ENCODE measurements at regions not wholly inside any gene's neighbourhood (a gene's known extent, or its start where the extent isn't known, plus 50 kb on each side); places are given as distances from the start of the nearest gene placed in this dataset.

DNA sequence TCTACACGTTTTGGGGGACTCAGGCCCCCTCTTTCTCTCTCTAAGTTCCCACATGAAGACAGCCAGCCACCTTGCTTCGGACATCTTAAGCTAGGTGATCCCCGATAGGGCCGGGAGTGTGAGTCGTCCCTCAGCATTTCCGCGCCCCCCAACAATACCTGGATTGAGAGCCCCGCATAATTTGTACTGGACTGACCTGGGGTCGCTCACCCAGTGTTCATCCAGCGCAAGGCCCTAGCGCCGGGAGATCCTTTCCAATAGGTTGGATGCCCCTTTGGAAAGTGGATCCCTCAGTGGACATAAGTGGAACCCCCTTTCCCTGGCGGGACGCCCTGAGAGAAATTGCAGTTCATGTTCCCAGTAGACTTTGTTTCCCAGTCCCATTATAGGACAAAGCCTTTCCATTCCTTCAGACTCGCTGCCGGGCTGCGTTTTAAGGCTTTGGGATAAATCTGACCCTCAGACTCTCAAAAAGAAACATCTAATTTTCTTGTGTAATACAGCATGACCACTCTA lies 77.8 kb upstream of the KCNH7 start:
- ChIA-PET CTCF (no interaction called here), POLR2A (no interaction called here)
- no peak overlapping the region for H3K4me3 ChIP-seq (ENCODE audit: low read depth, low read length)
- TF ChIP-seq, protein P1, sequence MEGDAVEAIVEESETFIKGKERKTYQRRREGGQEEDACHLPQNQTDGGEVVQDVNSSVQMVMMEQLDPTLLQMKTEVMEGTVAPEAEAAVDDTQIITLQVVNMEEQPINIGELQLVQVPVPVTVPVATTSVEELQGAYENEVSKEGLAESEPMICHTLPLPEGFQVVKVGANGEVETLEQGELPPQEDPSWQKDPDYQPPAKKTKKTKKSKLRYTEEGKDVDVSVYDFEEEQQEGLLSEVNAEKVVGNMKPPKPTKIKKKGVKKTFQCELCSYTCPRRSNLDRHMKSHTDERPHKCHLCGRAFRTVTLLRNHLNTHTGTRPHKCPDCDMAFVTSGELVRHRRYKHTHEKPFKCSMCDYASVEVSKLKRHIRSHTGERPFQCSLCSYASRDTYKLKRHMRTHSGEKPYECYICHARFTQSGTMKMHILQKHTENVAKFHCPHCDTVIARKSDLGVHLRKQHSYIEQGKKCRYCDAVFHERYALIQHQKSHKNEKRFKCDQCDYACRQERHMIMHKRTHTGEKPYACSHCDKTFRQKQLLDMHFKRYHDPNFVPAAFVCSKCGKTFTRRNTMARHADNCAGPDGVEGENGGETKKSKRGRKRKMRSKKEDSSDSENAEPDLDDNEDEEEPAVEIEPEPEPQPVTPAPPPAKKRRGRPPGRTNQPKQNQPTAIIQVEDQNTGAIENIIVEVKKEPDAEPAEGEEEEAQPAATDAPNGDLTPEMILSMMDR (IDR thresholded peaks at IDR 0.05; ENCODE audit: insufficient read depth, low read length, missing control alignments), result no peak
- DNase-seq (ENCODE audit: low read depth, low spot score), result no peak

GRCh38 chr2:162915858-162916257 lies 77.3 kb upstream of the KCNH7 start:
- ChIA-PET CTCF (no interaction called here), POLR2A (no interaction called here)
- TF ChIP-seq, protein P1 (IDR thresholded peaks at IDR 0.05; ENCODE audit: insufficient read depth, low read length, missing control alignments), result no peak
- no peak overlapping the region for H3K4me3 ChIP-seq (ENCODE audit: low read depth, low read length)
- DNase-seq (ENCODE audit: low read depth, low spot score), result no peak

DNA sequence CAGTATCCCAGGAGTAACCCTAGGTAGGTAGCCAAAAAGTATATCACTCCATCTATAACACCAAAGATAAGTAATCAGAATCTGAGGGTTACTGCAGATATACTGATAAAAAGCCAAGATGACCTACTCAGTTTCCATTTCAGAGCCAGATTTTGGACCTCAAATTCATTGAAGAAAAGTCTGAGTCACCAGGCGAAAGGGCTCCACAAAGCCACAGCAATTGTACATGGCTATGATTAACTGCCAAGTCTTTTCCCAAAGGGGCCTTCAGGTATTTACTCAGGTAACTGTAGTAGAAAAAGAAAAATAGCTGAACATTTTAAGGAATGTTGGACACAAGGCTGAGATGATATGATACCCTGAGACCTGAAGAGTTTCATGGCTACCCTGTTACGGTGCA lies 75.6 kb upstream of the KCNH7 start:
- TF ChIP-seq, protein P1 (IDR thresholded peaks at IDR 0.05; ENCODE audit: insufficient read depth, low read length, missing control alignments), result no peak
- CTCF ChIA-PET, result no interaction called here
- POLR2A ChIA-PET, result no interaction called here
- no peak overlapping the region for H3K4me3 ChIP-seq (ENCODE audit: low read depth, low read length)
- no peak for DNase-seq (ENCODE audit: low read depth, low spot score)

DNA sequence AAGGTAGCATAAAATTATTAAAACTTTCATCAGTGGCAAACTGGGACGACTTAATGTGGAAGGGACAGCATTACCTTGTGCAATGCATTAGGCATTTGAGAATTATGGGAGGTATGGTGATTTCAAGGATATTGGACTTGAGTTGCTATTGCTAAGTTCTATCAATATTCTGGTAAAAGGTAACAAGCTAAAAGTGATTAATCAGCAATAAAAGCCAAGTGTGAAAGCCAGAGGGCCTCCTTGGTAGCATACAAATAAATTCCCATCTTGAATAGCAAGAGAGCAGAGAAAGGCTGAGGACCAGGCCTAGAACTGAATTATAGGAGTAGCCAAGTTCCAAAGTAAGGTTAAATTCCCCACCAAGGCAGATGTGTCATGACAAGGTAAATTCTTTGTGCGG lies 74.2 kb upstream of the KCNH7 start:
- no peak overlapping the region for H3K4me3 ChIP-seq (ENCODE audit: low read depth, low read length)
- TF ChIP-seq, protein P1 (IDR thresholded peaks at IDR 0.05; ENCODE audit: insufficient read depth, low read length, missing control alignments), result no peak
- POLR2A ChIA-PET, result no interaction called here
- CTCF ChIA-PET, result no interaction called here
- no peak for DNase-seq (ENCODE audit: low read depth, low spot score)

DNA sequence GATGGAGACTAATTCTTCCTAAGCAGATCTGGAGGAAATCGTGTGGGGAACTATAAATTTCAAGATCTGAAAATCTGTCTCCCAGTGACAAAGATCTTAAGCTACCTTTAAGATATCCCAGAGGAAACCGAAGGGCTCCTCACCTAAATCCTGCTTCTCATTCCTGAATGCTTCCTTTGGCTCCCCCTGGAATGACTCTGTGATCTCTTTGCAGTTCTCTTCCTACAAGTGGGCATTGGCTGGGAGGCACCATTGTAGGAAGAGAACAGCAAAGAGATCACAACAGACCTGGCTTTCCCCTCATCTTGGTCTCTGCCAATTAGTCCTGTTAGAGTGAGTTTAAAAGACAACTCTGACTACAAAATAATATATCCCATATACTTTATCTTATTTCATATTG lies 70.0 kb upstream of the KCNH7 start:
- TF ChIP-seq, protein P1 (IDR thresholded peaks at IDR 0.05; ENCODE audit: insufficient read depth, low read length, missing control alignments), result no peak
- H3K4me3 ChIP-seq (ENCODE audit: low read depth, low read length), result no peak overlapping the region
- DNase-seq (ENCODE audit: low read depth, low spot score), result no peak
- ChIA-PET POLR2A (no interaction called here), CTCF (no interaction called here)

DNA sequence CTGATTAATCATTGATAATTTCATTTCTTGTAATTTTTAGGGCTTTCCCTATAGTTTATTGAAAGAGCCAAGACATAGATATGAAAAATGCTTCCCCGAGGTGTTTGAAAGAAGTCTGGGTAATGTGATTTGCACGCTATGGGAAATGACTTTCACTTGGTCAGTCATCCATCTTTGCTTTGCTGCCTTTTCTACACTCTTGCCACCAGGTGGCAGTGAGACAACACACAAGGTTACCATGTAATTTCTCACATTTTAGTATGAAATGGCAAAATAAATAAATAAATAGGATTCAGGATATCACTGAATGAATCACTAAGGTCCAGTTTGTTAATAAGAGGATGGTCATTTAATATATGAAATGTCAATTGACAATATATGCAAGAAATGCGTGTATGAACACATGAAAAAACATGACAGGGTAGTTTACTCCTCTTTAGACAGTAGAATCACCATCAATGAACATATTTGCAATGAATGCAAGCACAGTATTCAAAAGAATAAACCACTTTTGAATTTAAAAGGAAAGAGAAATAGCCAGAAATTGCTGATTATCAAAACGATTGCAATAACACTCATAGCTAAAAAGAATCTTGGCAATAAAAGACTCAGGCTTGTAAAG lies 52.2 kb upstream of the KCNH7 start:
- POLR2A ChIA-PET, result no interaction called here
- CTCF ChIA-PET, result interaction anchor here (0.9 to 2.0 kb wide), 4 partner anchors 8 to 242 kb away, joined by 3 to 11 read pairs (median 7); no protein-coding TSS in a partner anchor
- DNase-seq (ENCODE audit: low read depth, low spot score), result peak; percentile 12
- TF ChIP-seq, protein P1 (IDR thresholded peaks at IDR 0.05; ENCODE audit: insufficient read depth, low read length, missing control alignments), result peak; percentile 61
- H3K4me3 ChIP-seq (ENCODE audit: low read depth, low read length), result no peak overlapping the region
